ENCODE measurements at regions not wholly inside any gene's neighbourhood (a gene's known extent, or its start where the extent isn't known, plus 50 kb on each side); places are given as distances from the start of the nearest gene placed in this dataset.

GRCh38 chr2:126343136-126343535, 312.8 kb upstream of the GYPC start:
- WGBS, 2 experiments (ENCODE audit: insufficient coverage in 1 of 2, insufficient read length in 1 of 2) = 82 to 100% methylated on average over 1 to 2 of the region's 2 CpGs
- Mint-ChIP-seq H3K27me3 (ENCODE audit: insufficient read depth) (no peaks in the 10 kb centered on the region), H3K4me3 (no peak overlapping the region), H3K27ac (no peak overlapping the region), H3K9me3 (no peaks in the 10 kb centered on the region), H3K36me3 (ENCODE audit: low read depth) (no peaks in the 10 kb centered on the region), H3K4me1 (no peaks in the 10 kb centered on the region)
- H3K9me3 ChIP-seq (ENCODE audit: control insufficient read depth, low read length) = no peaks in the 10 kb centered on the region
- no peaks in the 10 kb centered on the region for H3K36me3 ChIP-seq (ENCODE audit: control insufficient read depth, insufficient read depth, low read length)
- no peak overlapping the region for H3K9ac ChIP-seq (ENCODE audit: extremely low read depth, low read length, poor library complexity, severe bottlenecking)
- no peak for DNase-seq
- H3K4me1 ChIP-seq (ENCODE audit: control insufficient read depth, insufficient read depth, low read length) = no peaks in the 10 kb centered on the region
- no peak overlapping the region for H3K27ac ChIP-seq (ENCODE audit: low read depth, low read length)
- TF ChIP-seq, protein P1, sequence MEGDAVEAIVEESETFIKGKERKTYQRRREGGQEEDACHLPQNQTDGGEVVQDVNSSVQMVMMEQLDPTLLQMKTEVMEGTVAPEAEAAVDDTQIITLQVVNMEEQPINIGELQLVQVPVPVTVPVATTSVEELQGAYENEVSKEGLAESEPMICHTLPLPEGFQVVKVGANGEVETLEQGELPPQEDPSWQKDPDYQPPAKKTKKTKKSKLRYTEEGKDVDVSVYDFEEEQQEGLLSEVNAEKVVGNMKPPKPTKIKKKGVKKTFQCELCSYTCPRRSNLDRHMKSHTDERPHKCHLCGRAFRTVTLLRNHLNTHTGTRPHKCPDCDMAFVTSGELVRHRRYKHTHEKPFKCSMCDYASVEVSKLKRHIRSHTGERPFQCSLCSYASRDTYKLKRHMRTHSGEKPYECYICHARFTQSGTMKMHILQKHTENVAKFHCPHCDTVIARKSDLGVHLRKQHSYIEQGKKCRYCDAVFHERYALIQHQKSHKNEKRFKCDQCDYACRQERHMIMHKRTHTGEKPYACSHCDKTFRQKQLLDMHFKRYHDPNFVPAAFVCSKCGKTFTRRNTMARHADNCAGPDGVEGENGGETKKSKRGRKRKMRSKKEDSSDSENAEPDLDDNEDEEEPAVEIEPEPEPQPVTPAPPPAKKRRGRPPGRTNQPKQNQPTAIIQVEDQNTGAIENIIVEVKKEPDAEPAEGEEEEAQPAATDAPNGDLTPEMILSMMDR (conservative IDR thresholded peaks at IDR 0.05) = no peak
- no peaks in the 10 kb centered on the region for H3K27me3 ChIP-seq (ENCODE audit: control insufficient read depth, insufficient read depth, low read length, poor library complexity, severe bottlenecking)
- H3K4me3 ChIP-seq (ENCODE audit: low read length) = no peak overlapping the region

DNA sequence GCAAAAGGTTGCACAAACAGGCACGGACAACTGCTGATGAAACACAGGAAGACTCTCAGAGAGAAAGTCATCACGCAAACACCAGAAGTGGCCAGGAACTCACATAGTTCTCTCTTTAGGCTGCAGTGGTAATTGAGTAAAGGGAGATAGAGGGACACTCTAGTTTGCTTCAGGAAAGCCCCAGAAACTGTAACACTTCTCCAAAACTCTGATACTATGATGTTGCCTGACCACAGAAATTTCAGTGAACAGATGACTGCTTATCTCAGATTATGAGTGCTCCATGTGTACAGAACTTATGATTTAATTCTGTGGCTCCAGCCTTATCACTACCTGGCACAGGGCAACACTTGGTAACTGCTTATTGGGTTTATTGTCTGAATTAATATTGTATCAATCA, 311.5 kb upstream of the GYPC start:
- WGBS, 2 experiments (ENCODE audit: insufficient coverage in 1 of 2, insufficient read length in 1 of 2) = 92 to 96% methylated on average over 2 of the region's 2 CpGs
- H3K27ac Mint-ChIP-seq = no peak overlapping the region
- no peak overlapping the region for H3K9ac ChIP-seq (ENCODE audit: extremely low read depth, low read length, poor library complexity, severe bottlenecking)
- no peaks in the 10 kb centered on the region for H3K9me3 ChIP-seq (ENCODE audit: control insufficient read depth, low read length)
- no peak for DNase-seq
- no peaks in the 10 kb centered on the region for H3K36me3 Mint-ChIP-seq (ENCODE audit: low read depth)
- no peaks in the 10 kb centered on the region for H3K27me3 ChIP-seq (ENCODE audit: control insufficient read depth, insufficient read depth, low read length, poor library complexity, severe bottlenecking)
- H3K9me3 Mint-ChIP-seq = no peaks in the 10 kb centered on the region
- H3K4me1 Mint-ChIP-seq = no peaks in the 10 kb centered on the region
- TF ChIP-seq, protein P1 (conservative IDR thresholded peaks at IDR 0.05) = no peak
- no peak overlapping the region for H3K27ac ChIP-seq (ENCODE audit: low read depth, low read length)
- H3K4me3 Mint-ChIP-seq = no peak overlapping the region
- H3K4me3 ChIP-seq (ENCODE audit: low read length) = no peak overlapping the region
- no peaks in the 10 kb centered on the region for H3K36me3 ChIP-seq (ENCODE audit: control insufficient read depth, insufficient read depth, low read length)
- H3K4me1 ChIP-seq (ENCODE audit: control insufficient read depth, insufficient read depth, low read length) = no peaks in the 10 kb centered on the region
- H3K27me3 Mint-ChIP-seq (ENCODE audit: insufficient read depth) = no peaks in the 10 kb centered on the region

DNA sequence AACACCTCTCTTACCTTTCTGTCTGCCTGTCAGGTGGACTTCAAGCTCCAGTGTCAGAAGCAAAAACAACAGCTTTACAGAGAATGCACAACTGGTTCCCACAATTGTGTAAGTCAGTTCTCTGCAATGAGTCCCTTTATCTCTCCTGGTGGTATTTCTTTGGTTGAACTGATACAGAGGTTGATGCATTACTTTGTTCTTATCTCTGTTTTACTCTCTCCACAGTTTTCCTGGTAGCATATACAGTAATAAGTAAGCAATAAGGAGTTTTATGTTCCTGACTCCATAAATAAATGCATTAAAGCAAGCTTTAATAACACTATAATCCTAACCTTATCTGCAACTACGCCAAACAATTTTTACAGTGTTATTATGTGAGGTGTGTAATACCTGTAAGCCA, 310.3 kb upstream of the GYPC start:
- H3K9ac ChIP-seq (ENCODE audit: extremely low read depth, low read length, poor library complexity, severe bottlenecking) = no peak overlapping the region
- H3K36me3 ChIP-seq (ENCODE audit: control insufficient read depth, insufficient read depth, low read length) = no peaks in the 10 kb centered on the region
- H3K4me3 ChIP-seq (ENCODE audit: low read length) = no peak overlapping the region
- H3K9me3 ChIP-seq (ENCODE audit: control insufficient read depth, low read length) = no peaks in the 10 kb centered on the region
- DNase-seq = no peak
- Mint-ChIP-seq H3K4me1 (no peaks in the 10 kb centered on the region), H3K27me3 (ENCODE audit: insufficient read depth) (no peaks in the 10 kb centered on the region), H3K4me3 (no peak overlapping the region), H3K36me3 (ENCODE audit: low read depth) (no peaks in the 10 kb centered on the region), H3K9me3 (peaks cover 4% of the 10 kb centered on the region), H3K27ac (no peak overlapping the region)
- no peaks in the 10 kb centered on the region for H3K4me1 ChIP-seq (ENCODE audit: control insufficient read depth, insufficient read depth, low read length)
- H3K27ac ChIP-seq (ENCODE audit: low read depth, low read length) = no peak overlapping the region
- WGBS, 2 experiments (ENCODE audit: insufficient coverage in 1 of 2, insufficient read length in 1 of 2) = no CpG with 5 or more reads among the region's 1 CpG
- TF ChIP-seq, protein P1 (conservative IDR thresholded peaks at IDR 0.05) = no peak
- no peaks in the 10 kb centered on the region for H3K27me3 ChIP-seq (ENCODE audit: control insufficient read depth, insufficient read depth, low read length, poor library complexity, severe bottlenecking)
